Lower leg skin (tissue), 3 donors: ENCODE measurements at regions not wholly inside any gene's neighbourhood (a gene's known extent, or its start where the extent isn't known, plus 50 kb on each side); places are given as distances from the start of the nearest gene placed in this dataset.

Experiments used
- POLR2A ChIP-seq, 2 donors: fragments of 450-650 bp; IDR thresholded peaks; one replicate each; pipeline ENCODE4 v1.6.1; 2016 to 2017; ENCODE audit warnings: antibody characterized with exemption in 2 of 2, mild to moderate bottlenecking in 1 of 2, moderate library complexity in 1 of 2
- TF ChIP-seq, protein P1 (sequence below), 3 donors: fragments of 450-650 bp; IDR thresholded peaks; one replicate each; pipeline ENCODE4 v1.5.1; 2016; ENCODE audit warnings: antibody characterized with exemption in 3 of 3, mild to moderate bottlenecking in 3 of 3, moderate library complexity in 2 of 3

DNA sequence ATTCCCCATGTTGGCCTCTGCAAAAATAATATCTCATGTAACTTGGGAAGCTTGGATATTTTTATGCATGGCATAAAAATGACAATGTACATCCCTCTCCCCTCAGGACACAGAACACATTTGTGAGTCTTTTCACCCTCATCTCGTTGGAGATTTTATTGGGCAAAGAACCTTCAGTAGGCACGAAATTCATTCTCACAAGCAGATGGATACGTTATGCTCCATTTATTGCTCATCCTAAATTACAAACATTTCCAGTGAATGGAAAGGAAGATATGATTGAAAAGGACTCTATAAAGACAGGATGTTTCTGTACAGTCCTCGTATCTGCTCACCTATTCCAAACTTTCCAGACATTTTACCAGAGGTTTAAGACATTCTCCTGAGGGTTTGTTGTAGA is 1175.8 kb downstream of the UQCRFS1 start:
- no peak for TF ChIP-seq POLR2A (IDR thresholded peaks at IDR 0.05)
- TF ChIP-seq, protein P1, sequence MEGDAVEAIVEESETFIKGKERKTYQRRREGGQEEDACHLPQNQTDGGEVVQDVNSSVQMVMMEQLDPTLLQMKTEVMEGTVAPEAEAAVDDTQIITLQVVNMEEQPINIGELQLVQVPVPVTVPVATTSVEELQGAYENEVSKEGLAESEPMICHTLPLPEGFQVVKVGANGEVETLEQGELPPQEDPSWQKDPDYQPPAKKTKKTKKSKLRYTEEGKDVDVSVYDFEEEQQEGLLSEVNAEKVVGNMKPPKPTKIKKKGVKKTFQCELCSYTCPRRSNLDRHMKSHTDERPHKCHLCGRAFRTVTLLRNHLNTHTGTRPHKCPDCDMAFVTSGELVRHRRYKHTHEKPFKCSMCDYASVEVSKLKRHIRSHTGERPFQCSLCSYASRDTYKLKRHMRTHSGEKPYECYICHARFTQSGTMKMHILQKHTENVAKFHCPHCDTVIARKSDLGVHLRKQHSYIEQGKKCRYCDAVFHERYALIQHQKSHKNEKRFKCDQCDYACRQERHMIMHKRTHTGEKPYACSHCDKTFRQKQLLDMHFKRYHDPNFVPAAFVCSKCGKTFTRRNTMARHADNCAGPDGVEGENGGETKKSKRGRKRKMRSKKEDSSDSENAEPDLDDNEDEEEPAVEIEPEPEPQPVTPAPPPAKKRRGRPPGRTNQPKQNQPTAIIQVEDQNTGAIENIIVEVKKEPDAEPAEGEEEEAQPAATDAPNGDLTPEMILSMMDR (IDR thresholded peaks at IDR 0.05): no peak
